Liver (tissue), 8 donors: ENCODE measurements at regions not wholly inside any gene's neighbourhood (a gene's known extent, or its start where the extent isn't known, plus 50 kb on each side); places are given as distances from the start of the nearest gene placed in this dataset.

Experiments used
- DNase-seq: peaks from one replicate; pipeline ENCODE4 v3.0.0-alpha.2; 2017; ENCODE audit warnings: low spot score
- H3K27ac ChIP-seq, 2 donors: one replicate each; pipeline ENCODE4 v1.7.0; 2013; ENCODE audit warnings: inconsistent platforms in 2 of 2, low read length in 2 of 2, control low read depth in 1 of 2, low read depth in 1 of 2, mild to moderate bottlenecking in 1 of 2
- H3K27me3 ChIP-seq, 4 donors: one replicate each; pipeline versions ENCODE4 v1.6.1 to v1.7.0; 2013; ENCODE audit warnings: low read length in 3 of 4, inconsistent platforms in 1 of 4, mild to moderate bottlenecking in 1 of 4, moderate library complexity in 1 of 4; ENCODE audit not compliant: control insufficient read depth in 4 of 4, insufficient read depth in 4 of 4
- H3K36me3 ChIP-seq, 4 donors: one replicate each; pipeline versions ENCODE4 v1.6.1 to v1.7.0; 2013; ENCODE audit warnings: low read length in 3 of 4, mild to moderate bottlenecking in 3 of 4, low read depth in 1 of 4, moderate library complexity in 1 of 4; ENCODE audit not compliant: control insufficient read depth in 4 of 4, insufficient read depth in 3 of 4
- H3K4me1 ChIP-seq, 4 donors: one replicate each; pipeline versions ENCODE4 v1.6.1 to v1.7.0; 2013; ENCODE audit warnings: low read length in 3 of 4, mild to moderate bottlenecking in 3 of 4, moderate library complexity in 1 of 4; ENCODE audit not compliant: control insufficient read depth in 4 of 4, insufficient read depth in 4 of 4
- H3K4me3 ChIP-seq, 3 donors: one replicate each; pipeline versions ENCODE4 v1.6.1 to v1.7.0; 2013; ENCODE audit warnings: low read length in 3 of 3, control low read depth in 1 of 3, low read depth in 1 of 3, mild to moderate bottlenecking in 1 of 3
- H3K9ac ChIP-seq, 2 donors: one replicate each; pipeline ENCODE4 v1.7.0; 2013; ENCODE audit warnings: low read length in 2 of 2, mild to moderate bottlenecking in 2 of 2, moderate library complexity in 2 of 2, control low read depth in 1 of 2, low read depth in 1 of 2
- H3K9me3 ChIP-seq, 4 donors: one replicate each; pipeline versions ENCODE4 v1.6.1 to v1.7.0; 2013; ENCODE audit warnings: low read length in 3 of 4; ENCODE audit not compliant: control insufficient read depth in 4 of 4
- EGR1 ChIP-seq, 2 donors: IDR thresholded peaks; 2 replicates each; pipeline ENCODE4 v1.6.1; 2016 to 2018; ENCODE audit warnings: antibody characterized with exemption in 2 of 2, low read depth in 2 of 2
- FOXA1 ChIP-seq: IDR thresholded peaks from 2 replicates; pipeline ENCODE4 v1.6.1; 2016; ENCODE audit warnings: antibody characterized with exemption
- FOXA2 ChIP-seq: IDR thresholded peaks from 2 replicates; pipeline ENCODE4 v1.6.1; 2016; ENCODE audit warnings: antibody characterized with exemption
- GABPA ChIP-seq, 2 donors: IDR thresholded peaks in 1 of 2; conservative IDR thresholded peaks in 1 of 2; 2 replicates each; pipeline ENCODE4 v1.6.1; 2016; ENCODE audit warnings: antibody characterized with exemption in 2 of 2, mild to moderate bottlenecking in 1 of 2, moderate library complexity in 1 of 2
- HNF4A ChIP-seq, 2 donors: conservative IDR thresholded peaks; 2 replicates each; pipeline ENCODE4 v1.6.1; 2016; ENCODE audit warnings: antibody characterized with exemption in 2 of 2, mild to moderate bottlenecking in 2 of 2
- HNF4G ChIP-seq: IDR thresholded peaks from 2 replicates; pipeline ENCODE4 v1.6.1; 2016; ENCODE audit warnings: antibody characterized with exemption
- JUND ChIP-seq, 2 donors: IDR thresholded peaks; 2 replicates each; pipeline ENCODE4 v1.6.1; 2016; ENCODE audit warnings: antibody characterized with exemption in 2 of 2
- NR2F2 ChIP-seq: IDR thresholded peaks from 2 replicates; pipeline ENCODE4 v1.6.1; 2016; ENCODE audit warnings: antibody characterized with exemption
- RAD21 ChIP-seq, 2 donors: IDR thresholded peaks; 2 replicates each; pipeline ENCODE4 v1.6.1; 2016; ENCODE audit warnings: antibody characterized with exemption in 2 of 2, mild to moderate bottlenecking in 2 of 2
- RXRA ChIP-seq, 2 donors: IDR thresholded peaks; 2 replicates each; pipeline ENCODE4 v1.6.1; 2017 to 2018; ENCODE audit warnings: antibody characterized with exemption in 2 of 2, mild to moderate bottlenecking in 1 of 2
- TAF1 ChIP-seq: conservative IDR thresholded peaks from 2 replicates; pipeline ENCODE4 v1.6.1; 2016; ENCODE audit warnings: antibody characterized with exemption, mild to moderate bottlenecking
- YY1 ChIP-seq: IDR thresholded peaks from 2 replicates; pipeline ENCODE4 v1.6.1; 2016; ENCODE audit warnings: antibody characterized with exemption, mild to moderate bottlenecking
- WGBS: extraction: QIAGEN DNeasy Blood & Tissue Kit; methylation state at CpG from one replicate; pipeline ENCODE4 v1.1.7; 2013; 5-methylcytosine and 5-hydroxymethylcytosine counted together
- TF ChIP-seq, protein P1 (sequence below): IDR thresholded peaks from 2 replicates; pipeline ENCODE4 v1.6.1; 2016; ENCODE audit warnings: antibody characterized with exemption
- TF ChIP-seq, protein P2 (sequence below): IDR thresholded peaks from 2 replicates; pipeline ENCODE4 v1.6.1; 2016; ENCODE audit warnings: antibody characterized with exemption
- TF ChIP-seq, protein P3 (sequence below): IDR thresholded peaks from 2 replicates; pipeline ENCODE4 v1.6.1; 2016; ENCODE audit warnings: antibody characterized with exemption, mild to moderate bottlenecking
- TF ChIP-seq, protein P4 (sequence below): fragments of 150-350 bp; IDR thresholded peaks from 2 replicates; pipeline ENCODE4 v1.5.1; 2017; ENCODE audit warnings: improper control_type of control experiment, low read depth, low read length; ENCODE audit not compliant: missing input control
- TF ChIP-seq, protein P5 (sequence below): IDR thresholded peaks from 2 replicates; pipeline ENCODE4 v1.6.1; 2016; ENCODE audit warnings: antibody characterized with exemption
- donor health status: healthy.
- donor health status: healthy.
- donor health status: healthy.
- donor health status: healthy.
- donor health status: healthy.

DNA sequence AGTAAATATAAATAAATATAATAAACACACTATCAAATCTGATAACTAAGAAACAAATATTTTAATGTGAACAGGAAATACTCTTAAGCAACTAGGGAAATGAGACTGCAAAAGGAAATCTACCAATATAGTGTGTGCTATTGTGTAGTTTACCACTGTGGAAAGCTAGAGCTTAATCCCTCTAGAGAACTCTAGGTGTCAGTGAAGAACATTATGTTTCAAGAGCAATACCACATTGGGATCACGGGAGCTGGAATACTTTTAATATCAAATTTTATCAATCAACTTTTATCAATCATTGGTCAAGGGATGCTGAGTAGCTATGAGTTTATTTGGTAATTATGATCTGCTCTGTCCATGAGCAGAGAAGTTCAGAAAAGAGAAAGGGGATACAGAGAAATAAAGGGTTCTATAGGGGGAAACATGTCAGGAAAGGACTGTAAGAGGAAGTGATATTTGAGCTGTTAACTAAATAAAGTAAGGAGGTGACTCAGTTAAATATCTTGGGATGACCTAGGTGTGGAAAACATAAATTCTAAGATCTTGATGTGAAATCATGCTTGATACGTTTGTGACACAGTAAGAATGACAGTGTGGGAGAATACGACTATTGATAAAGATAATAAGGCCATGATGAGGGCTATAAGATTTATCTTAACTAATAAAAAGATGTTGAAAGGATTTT is 762.2 kb upstream of the ALCAM start:
- WGBS: 65% methylated on average over 3 of the region's 3 CpGs
- Histone ChIP-seq H3K4me3 (no peak overlapping the region), H3K9ac (no peak overlapping the region), H3K9me3 (no peaks in the 10 kb centered on the region), H3K36me3 (no peaks in the 10 kb centered on the region), H3K27ac (no peak overlapping the region), H3K4me1 (no peaks in the 10 kb centered on the region), H3K27me3 (no peaks in the 10 kb centered on the region)
- TF ChIP-seq YY1 (no peak), HNF4A (conservative IDR thresholded peaks at IDR 0.05) (no peak), RAD21 (IDR thresholded peaks at IDR 0.05) (no peak)
- TF ChIP-seq, protein P1, sequence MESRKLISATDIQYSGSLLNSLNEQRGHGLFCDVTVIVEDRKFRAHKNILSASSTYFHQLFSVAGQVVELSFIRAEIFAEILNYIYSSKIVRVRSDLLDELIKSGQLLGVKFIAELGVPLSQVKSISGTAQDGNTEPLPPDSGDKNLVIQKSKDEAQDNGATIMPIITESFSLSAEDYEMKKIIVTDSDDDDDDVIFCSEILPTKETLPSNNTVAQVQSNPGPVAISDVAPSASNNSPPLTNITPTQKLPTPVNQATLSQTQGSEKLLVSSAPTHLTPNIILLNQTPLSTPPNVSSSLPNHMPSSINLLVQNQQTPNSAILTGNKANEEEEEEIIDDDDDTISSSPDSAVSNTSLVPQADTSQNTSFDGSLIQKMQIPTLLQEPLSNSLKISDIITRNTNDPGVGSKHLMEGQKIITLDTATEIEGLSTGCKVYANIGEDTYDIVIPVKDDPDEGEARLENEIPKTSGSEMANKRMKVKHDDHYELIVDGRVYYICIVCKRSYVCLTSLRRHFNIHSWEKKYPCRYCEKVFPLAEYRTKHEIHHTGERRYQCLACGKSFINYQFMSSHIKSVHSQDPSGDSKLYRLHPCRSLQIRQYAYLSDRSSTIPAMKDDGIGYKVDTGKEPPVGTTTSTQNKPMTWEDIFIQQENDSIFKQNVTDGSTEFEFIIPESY: no peak
- DNase-seq: no peak

DNA sequence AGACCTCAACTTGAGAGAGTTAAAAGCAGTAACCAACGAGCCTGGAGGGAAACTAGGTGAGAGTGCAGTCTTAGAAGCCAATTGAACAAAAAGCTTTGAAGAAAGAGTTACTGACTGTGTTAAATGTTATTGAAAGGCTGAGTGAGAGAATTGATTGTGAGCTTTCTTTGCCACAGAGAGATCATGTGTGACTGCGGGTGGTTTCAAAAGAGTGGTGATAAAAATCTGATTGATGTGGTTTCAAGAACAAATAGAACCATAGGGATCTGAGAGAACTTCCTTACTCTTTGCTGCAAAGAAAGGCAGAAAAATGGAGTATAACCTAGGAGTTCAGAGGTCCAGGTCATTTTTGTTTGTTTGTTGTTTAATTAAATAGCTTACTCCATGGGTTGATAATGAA is 759.9 kb upstream of the ALCAM start:
- Histone ChIP-seq H3K27ac (no peak overlapping the region), H3K9ac (no peak overlapping the region), H3K27me3 (no peaks in the 10 kb centered on the region), H3K9me3 (no peaks in the 10 kb centered on the region), H3K4me1 (no peaks in the 10 kb centered on the region), H3K4me3 (no peak overlapping the region), H3K36me3 (no peaks in the 10 kb centered on the region)
- TF ChIP-seq YY1 (no peak), FOXA1 (no peak), NR2F2 (no peak), FOXA2 (no peak), HNF4A (conservative IDR thresholded peaks at IDR 0.05) (no peak), HNF4G (no peak), GABPA (IDR thresholded peaks at IDR 0.05 in 1 of 2, conservative IDR thresholded peaks at IDR 0.05 in 1 of 2) (no peak), JUND (IDR thresholded peaks at IDR 0.05) (no peak), RAD21 (IDR thresholded peaks at IDR 0.05) (no peak), RXRA (IDR thresholded peaks at IDR 0.05) (no peak), TAF1 (no peak), EGR1 (IDR thresholded peaks at IDR 0.05; ENCODE audit: low read depth in 2 of 2) (no peak)
- TF ChIP-seq, protein P2, sequence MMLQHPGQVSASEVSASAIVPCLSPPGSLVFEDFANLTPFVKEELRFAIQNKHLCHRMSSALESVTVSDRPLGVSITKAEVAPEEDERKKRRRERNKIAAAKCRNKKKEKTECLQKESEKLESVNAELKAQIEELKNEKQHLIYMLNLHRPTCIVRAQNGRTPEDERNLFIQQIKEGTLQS: no peak
- TF ChIP-seq, protein P3, sequence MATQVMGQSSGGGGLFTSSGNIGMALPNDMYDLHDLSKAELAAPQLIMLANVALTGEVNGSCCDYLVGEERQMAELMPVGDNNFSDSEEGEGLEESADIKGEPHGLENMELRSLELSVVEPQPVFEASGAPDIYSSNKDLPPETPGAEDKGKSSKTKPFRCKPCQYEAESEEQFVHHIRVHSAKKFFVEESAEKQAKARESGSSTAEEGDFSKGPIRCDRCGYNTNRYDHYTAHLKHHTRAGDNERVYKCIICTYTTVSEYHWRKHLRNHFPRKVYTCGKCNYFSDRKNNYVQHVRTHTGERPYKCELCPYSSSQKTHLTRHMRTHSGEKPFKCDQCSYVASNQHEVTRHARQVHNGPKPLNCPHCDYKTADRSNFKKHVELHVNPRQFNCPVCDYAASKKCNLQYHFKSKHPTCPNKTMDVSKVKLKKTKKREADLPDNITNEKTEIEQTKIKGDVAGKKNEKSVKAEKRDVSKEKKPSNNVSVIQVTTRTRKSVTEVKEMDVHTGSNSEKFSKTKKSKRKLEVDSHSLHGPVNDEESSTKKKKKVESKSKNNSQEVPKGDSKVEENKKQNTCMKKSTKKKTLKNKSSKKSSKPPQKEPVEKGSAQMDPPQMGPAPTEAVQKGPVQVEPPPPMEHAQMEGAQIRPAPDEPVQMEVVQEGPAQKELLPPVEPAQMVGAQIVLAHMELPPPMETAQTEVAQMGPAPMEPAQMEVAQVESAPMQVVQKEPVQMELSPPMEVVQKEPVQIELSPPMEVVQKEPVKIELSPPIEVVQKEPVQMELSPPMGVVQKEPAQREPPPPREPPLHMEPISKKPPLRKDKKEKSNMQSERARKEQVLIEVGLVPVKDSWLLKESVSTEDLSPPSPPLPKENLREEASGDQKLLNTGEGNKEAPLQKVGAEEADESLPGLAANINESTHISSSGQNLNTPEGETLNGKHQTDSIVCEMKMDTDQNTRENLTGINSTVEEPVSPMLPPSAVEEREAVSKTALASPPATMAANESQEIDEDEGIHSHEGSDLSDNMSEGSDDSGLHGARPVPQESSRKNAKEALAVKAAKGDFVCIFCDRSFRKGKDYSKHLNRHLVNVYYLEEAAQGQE: no peak
- TF ChIP-seq, protein P4, sequence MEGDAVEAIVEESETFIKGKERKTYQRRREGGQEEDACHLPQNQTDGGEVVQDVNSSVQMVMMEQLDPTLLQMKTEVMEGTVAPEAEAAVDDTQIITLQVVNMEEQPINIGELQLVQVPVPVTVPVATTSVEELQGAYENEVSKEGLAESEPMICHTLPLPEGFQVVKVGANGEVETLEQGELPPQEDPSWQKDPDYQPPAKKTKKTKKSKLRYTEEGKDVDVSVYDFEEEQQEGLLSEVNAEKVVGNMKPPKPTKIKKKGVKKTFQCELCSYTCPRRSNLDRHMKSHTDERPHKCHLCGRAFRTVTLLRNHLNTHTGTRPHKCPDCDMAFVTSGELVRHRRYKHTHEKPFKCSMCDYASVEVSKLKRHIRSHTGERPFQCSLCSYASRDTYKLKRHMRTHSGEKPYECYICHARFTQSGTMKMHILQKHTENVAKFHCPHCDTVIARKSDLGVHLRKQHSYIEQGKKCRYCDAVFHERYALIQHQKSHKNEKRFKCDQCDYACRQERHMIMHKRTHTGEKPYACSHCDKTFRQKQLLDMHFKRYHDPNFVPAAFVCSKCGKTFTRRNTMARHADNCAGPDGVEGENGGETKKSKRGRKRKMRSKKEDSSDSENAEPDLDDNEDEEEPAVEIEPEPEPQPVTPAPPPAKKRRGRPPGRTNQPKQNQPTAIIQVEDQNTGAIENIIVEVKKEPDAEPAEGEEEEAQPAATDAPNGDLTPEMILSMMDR: no peak
- TF ChIP-seq, protein P1: no peak
- TF ChIP-seq, protein P5, sequence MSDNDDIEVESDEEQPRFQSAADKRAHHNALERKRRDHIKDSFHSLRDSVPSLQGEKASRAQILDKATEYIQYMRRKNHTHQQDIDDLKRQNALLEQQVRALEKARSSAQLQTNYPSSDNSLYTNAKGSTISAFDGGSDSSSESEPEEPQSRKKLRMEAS: no peak
- no peak for DNase-seq
- 33% methylated on average over 2 of the region's 2 CpGs for WGBS
